ENCODE measurements at regions not wholly inside any gene's neighbourhood (a gene's known extent, or its start where the extent isn't known, plus 50 kb on each side); places are given as distances from the start of the nearest gene placed in this dataset.

GRCh38 chr6:80467408-80467807 lies 360.9 kb downstream of the BCKDHB start:
- no peak for DNase-seq (ENCODE audit: low spot score)
- ATAC-seq (ENCODE audit: low FRiP score): no peak
- no peak for TF ChIP-seq CTCF (IDR thresholded peaks at IDR 0.05)

- DNase-seq (ENCODE audit: low spot score) (no peak), ATAC-seq (ENCODE audit: low FRiP score) (no peak)
- no peak for TF ChIP-seq CTCF (IDR thresholded peaks at IDR 0.05)
Observed at GRCh38 chr6:80466981-80467380, 360.5 kb downstream of the BCKDHB start.

- no peak for ATAC-seq (ENCODE audit: low FRiP score)
Observed at GRCh38 chr6:80465513-80465912, 359.0 kb downstream of the BCKDHB start.

GRCh38 chr6:80464901-80465300 lies 358.4 kb downstream of the BCKDHB start:
- DNase-seq (ENCODE audit: low spot score): no peak
- no peak for ATAC-seq (ENCODE audit: low FRiP score)
- TF ChIP-seq CTCF (IDR thresholded peaks at IDR 0.05): no peak

More at GRCh38 chr6:80465513-80465912, 359.0 kb downstream of the BCKDHB start:
- no peak for TF ChIP-seq CTCF (IDR thresholded peaks at IDR 0.05)
- no peak for DNase-seq (ENCODE audit: low spot score)

GRCh38 chr6:80463197-80463596 lies 356.7 kb downstream of the BCKDHB start:
- no peak for TF ChIP-seq CTCF (IDR thresholded peaks at IDR 0.05)
- DNase-seq (ENCODE audit: low spot score): no peak
- ATAC-seq (ENCODE audit: low FRiP score): no peak

- no peak for TF ChIP-seq CTCF (IDR thresholded peaks at IDR 0.05)
- no peak for ATAC-seq (ENCODE audit: low FRiP score)
- DNase-seq (ENCODE audit: low spot score): no peak
Observed at GRCh38 chr6:80460257-80460865, 353.9 kb downstream of the BCKDHB start.

- peak; percentile 27 for DNase-seq (ENCODE audit: low spot score)
Observed at GRCh38 chr6:80457439-80457933, 351.0 kb downstream of the BCKDHB start.

More at GRCh38 chr6:80457439-80457933, 351.0 kb downstream of the BCKDHB start:
- peak; percentile 98 for ATAC-seq (ENCODE audit: low FRiP score)
- TF ChIP-seq CTCF (IDR thresholded peaks at IDR 0.05): no peak
